ENCODE measurements at regions not wholly inside any gene's neighbourhood (a gene's known extent, or its start where the extent isn't known, plus 50 kb on each side); places are given as distances from the start of the nearest gene placed in this dataset.

DNA sequence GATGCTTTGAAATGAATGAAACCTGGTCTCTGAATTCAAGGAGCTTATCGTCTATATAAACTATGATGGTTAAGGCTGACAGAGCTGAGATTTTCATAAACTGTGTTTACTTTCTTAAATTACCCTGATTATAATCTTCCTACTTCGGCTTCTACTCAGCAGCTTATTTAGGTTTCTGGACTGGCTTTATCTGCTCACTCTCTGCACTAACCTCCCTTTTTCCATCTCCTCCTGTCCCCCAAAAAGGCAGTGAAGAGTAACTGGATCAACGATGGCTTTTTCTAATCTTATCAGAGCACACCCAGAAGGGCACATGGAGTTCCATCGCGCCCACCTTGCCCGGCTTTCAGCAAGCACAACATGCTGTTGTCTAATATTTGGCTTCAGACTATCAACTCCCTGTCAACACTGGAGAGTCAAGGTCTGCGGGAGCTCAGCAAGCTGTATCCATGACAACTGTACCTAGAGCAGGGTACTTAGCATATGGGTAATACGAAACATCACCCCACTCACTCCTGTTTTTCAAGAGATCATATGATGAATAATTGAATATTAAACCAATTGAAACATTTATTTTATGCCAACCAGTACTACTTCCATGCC, 417.3 kb downstream of the GABRB3 start:
- H3K27ac ChIP-seq (ENCODE audit: low read depth, low read length): no peak overlapping the region
- H3K4me3 ChIP-seq (ENCODE audit: low read depth, low read length): no peak overlapping the region
- CTCF ChIA-PET: no interaction called here
- DNase-seq (ENCODE audit: low read depth, low spot score): no peak
- peaks cover 15% of the 10 kb centered on the region for H3K9me3 ChIP-seq (ENCODE audit: control insufficient read depth, insufficient read depth, low read length)
- POLR2A ChIA-PET: no interaction called here
- TF ChIP-seq, protein P1, sequence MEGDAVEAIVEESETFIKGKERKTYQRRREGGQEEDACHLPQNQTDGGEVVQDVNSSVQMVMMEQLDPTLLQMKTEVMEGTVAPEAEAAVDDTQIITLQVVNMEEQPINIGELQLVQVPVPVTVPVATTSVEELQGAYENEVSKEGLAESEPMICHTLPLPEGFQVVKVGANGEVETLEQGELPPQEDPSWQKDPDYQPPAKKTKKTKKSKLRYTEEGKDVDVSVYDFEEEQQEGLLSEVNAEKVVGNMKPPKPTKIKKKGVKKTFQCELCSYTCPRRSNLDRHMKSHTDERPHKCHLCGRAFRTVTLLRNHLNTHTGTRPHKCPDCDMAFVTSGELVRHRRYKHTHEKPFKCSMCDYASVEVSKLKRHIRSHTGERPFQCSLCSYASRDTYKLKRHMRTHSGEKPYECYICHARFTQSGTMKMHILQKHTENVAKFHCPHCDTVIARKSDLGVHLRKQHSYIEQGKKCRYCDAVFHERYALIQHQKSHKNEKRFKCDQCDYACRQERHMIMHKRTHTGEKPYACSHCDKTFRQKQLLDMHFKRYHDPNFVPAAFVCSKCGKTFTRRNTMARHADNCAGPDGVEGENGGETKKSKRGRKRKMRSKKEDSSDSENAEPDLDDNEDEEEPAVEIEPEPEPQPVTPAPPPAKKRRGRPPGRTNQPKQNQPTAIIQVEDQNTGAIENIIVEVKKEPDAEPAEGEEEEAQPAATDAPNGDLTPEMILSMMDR (IDR thresholded peaks at IDR 0.05; ENCODE audit: low read depth, low read length): no peak
- H3K27me3 ChIP-seq (ENCODE audit: control insufficient read depth, insufficient read depth, low read length): no peaks in the 10 kb centered on the region

DNA sequence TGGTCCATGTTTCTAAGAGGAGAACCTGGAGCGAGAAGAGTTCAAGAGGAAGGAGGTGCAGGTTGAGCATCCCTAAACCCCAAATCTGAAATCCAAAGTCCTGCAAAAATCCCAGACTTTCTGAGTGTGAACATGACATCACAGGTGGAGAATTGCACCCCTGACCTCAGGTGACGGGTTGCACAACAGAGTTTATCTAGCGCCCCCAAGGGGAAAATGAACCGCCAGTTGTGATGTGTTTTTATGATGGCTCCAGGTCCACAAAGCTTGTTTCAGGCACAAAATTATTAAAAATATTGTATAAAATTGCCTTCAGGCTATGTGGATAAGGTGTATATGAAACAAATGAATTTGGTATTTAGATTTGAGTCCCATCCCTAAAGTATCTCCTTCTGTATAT, 420.0 kb downstream of the GABRB3 start:
- TF ChIP-seq, protein P1 (IDR thresholded peaks at IDR 0.05; ENCODE audit: low read depth, low read length): no peak
- CTCF ChIA-PET: no interaction called here
- no peak overlapping the region for H3K27ac ChIP-seq (ENCODE audit: low read depth, low read length)
- no peak for DNase-seq (ENCODE audit: low read depth, low spot score)
- POLR2A ChIA-PET: no interaction called here
- peaks cover 18% of the 10 kb centered on the region for H3K9me3 ChIP-seq (ENCODE audit: control insufficient read depth, insufficient read depth, low read length)
- H3K27me3 ChIP-seq (ENCODE audit: control insufficient read depth, insufficient read depth, low read length): no peaks in the 10 kb centered on the region
- H3K4me3 ChIP-seq (ENCODE audit: low read depth, low read length): no peak overlapping the region

DNA sequence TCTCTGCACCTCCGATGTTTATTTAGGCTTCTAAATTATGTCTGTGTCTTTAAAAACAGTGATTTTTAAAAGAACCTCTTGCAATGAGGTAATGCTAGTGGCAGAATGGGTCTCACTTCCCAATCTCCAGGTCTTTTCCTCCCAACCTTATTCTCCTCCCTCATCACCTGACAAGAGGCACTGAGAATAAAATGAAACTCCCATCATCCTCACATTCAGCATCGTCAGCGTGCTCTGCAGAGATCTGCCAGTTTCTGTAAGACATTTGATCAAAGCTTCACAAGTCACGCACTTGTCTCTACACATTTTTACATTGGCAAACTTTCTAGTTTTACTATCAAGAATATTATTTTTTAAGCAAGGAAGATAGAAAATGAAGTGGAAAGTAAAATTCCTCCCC, 420.5 kb downstream of the GABRB3 start:
- DNase-seq (ENCODE audit: low read depth, low spot score): no peak
- Histone ChIP-seq H3K9me3 (ENCODE audit: control insufficient read depth, insufficient read depth, low read length) (peaks cover 18% of the 10 kb centered on the region), H3K4me3 (ENCODE audit: low read depth, low read length) (no peak overlapping the region), H3K27me3 (ENCODE audit: control insufficient read depth, insufficient read depth, low read length) (no peaks in the 10 kb centered on the region), H3K27ac (ENCODE audit: low read depth, low read length) (no peak overlapping the region)
- TF ChIP-seq, protein P1 (IDR thresholded peaks at IDR 0.05; ENCODE audit: low read depth, low read length): no peak
- ChIA-PET CTCF (no interaction called here), POLR2A (no interaction called here)

DNA sequence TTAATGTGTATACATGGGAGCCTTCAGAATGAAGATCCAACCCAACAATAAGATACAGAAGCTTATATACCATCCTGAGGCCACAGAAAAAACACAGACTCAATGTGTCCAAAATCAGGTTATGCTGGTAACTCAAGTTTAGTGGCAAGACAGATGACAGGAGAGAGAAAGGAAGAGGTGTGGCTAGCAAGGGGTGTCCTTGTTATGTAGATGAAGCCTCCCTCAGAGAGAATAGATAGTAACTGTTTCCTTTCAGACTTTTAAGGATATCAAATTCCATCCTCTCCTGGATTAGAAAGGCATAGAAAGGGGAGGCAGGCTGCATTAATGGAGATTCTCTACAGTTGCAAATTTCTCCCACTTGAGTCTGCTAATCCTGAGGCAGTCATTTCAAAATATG, 447.4 kb downstream of the GABRB3 start:
- H3K4me3 ChIP-seq (ENCODE audit: low read depth, low read length): no peak overlapping the region
- no peaks in the 10 kb centered on the region for H3K27me3 ChIP-seq (ENCODE audit: control insufficient read depth, insufficient read depth, low read length)
- no peak for DNase-seq (ENCODE audit: low read depth, low spot score)
- CTCF ChIA-PET: no interaction called here
- POLR2A ChIA-PET: no interaction called here
- peaks cover 10% of the 10 kb centered on the region; the same call in 1 of the 2 replicates for H3K9me3 ChIP-seq (ENCODE audit: control insufficient read depth, insufficient read depth, low read length)
- TF ChIP-seq, protein P1 (IDR thresholded peaks at IDR 0.05; ENCODE audit: low read depth, low read length): no peak
- no peak overlapping the region for H3K27ac ChIP-seq (ENCODE audit: low read depth, low read length)

DNA sequence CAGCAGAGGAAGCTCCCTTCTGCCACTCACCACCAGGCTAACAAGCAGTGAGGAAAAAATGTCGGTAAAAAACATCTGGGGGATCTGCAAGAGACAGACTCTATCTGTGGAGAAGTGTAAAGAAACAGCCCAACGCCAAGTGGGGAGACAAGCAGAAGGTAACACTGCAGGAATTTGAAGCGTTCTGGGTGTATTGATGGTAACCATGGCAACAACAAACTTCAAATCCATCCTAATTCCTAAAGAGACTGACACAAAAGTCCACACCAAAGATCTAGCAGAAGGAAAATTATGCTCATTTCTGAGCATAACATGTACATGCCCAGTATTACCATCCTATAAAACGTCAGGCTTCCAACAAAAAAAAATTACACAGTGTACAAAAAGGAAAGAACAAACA, 449.3 kb downstream of the GABRB3 start:
- H3K27me3 ChIP-seq (ENCODE audit: control insufficient read depth, insufficient read depth, low read length): no peaks in the 10 kb centered on the region
- no peak for DNase-seq (ENCODE audit: low read depth, low spot score)
- ChIA-PET CTCF (interaction anchor here (0.5 kb wide), 1 partner anchor 390 kb away, joined by 3 read pairs; no protein-coding TSS in a partner anchor), POLR2A (no interaction called here)
- no peak overlapping the region for H3K27ac ChIP-seq (ENCODE audit: low read depth, low read length)
- no peak overlapping the region for H3K4me3 ChIP-seq (ENCODE audit: low read depth, low read length)
- H3K9me3 ChIP-seq (ENCODE audit: control insufficient read depth, insufficient read depth, low read length): peaks cover 19% of the 10 kb centered on the region
- TF ChIP-seq, protein P1 (IDR thresholded peaks at IDR 0.05; ENCODE audit: low read depth, low read length): no peak
